HG02885 (cell line): ENCODE measurements at regions not wholly inside any gene's neighbourhood (a gene's known extent, or its start where the extent isn't known, plus 50 kb on each side); places are given as distances from the start of the nearest gene placed in this dataset.

Experiments
- ATAC-seq: cut with Tn5 transposase; IDR thresholded peaks from one replicate; pipeline ENCODE4 v1.9.1; 2021; ENCODE audit warnings: mild to moderate bottlenecking; ENCODE audit not compliant: unreplicated experiment, poor library complexity

- no peak for ATAC-seq
Measured at GRCh38 chr14:98741523-98741922, 530.5 kb downstream of the BCL11B start.

- ATAC-seq = no peak
Measured at GRCh38 chr14:98742001-98742400, 530.0 kb downstream of the BCL11B start.

GRCh38 chr14:98743536-98743935 lies 528.5 kb downstream of the BCL11B start:
- ATAC-seq = no peak

- ATAC-seq = no peak
Measured at GRCh38 chr14:98748966-98749365, 523.0 kb downstream of the BCL11B start.

GRCh38 chr14:98751110-98751509 lies 520.9 kb downstream of the BCL11B start:
- no peak for ATAC-seq

- ATAC-seq = no peak
Measured at GRCh38 chr14:98752660-98753059, 519.3 kb downstream of the BCL11B start.

- ATAC-seq = no peak
Measured at GRCh38 chr14:98754343-98755020, 517.5 kb downstream of the BCL11B start.

GRCh38 chr14:98756749-98757148 lies 515.2 kb downstream of the BCL11B start:
- ATAC-seq = no peak

- no peak for ATAC-seq
Measured at GRCh38 chr14:98758440-98758839, 513.6 kb downstream of the BCL11B start.

- ATAC-seq = no peak
Measured at GRCh38 chr14:98761993-98762392, 510.0 kb downstream of the BCL11B start.

GRCh38 chr14:98766818-98767217 lies 505.2 kb downstream of the BCL11B start:
- ATAC-seq = no peak

- ATAC-seq = no peak
Measured at GRCh38 chr14:98769326-98769725, 502.7 kb downstream of the BCL11B start.

GRCh38 chr14:98770151-98770550 lies 501.8 kb downstream of the BCL11B start:
- ATAC-seq = no peak

- no peak for ATAC-seq
Measured at GRCh38 chr14:98773814-98774213, 498.2 kb downstream of the BCL11B start.

- ATAC-seq = no peak
Measured at GRCh38 chr14:98775892-98776291, 496.1 kb downstream of the BCL11B start.

GRCh38 chr14:98782062-98782461 lies 489.9 kb downstream of the BCL11B start:
- no peak for ATAC-seq

GRCh38 chr14:98785578-98785977 lies 486.4 kb downstream of the BCL11B start:
- ATAC-seq = no peak

- ATAC-seq = no peak
Measured at GRCh38 chr14:98786456-98786855, 485.5 kb downstream of the BCL11B start.

GRCh38 chr14:98791661-98792060 lies 480.3 kb downstream of the BCL11B start:
- ATAC-seq = no peak

GRCh38 chr14:98792171-98792570 lies 479.8 kb downstream of the BCL11B start:
- ATAC-seq = no peak

- ATAC-seq = no peak
Measured at GRCh38 chr14:98798099-98798498, 473.9 kb downstream of the BCL11B start.

- no peak for ATAC-seq
Measured at GRCh38 chr14:98799891-98800290, 472.1 kb downstream of the BCL11B start.

GRCh38 chr14:98802044-98802443 lies 470.0 kb downstream of the BCL11B start:
- ATAC-seq = no peak
